ENCODE measurements at regions not wholly inside any gene's neighbourhood (a gene's known extent, or its start where the extent isn't known, plus 50 kb on each side); places are given as distances from the start of the nearest gene placed in this dataset.
"Not testable (repeated sequence)": the region's sequence is repeated elsewhere in the genome, so short reads cannot be mapped to it uniquely, and the experiment has no call there.

GRCh38 chr20:53818457-53819177, 225.0 kb upstream of the ZNF217 start:
- DNase-seq (ENCODE audit: low read depth in 2 of 2), result no peak

DNA sequence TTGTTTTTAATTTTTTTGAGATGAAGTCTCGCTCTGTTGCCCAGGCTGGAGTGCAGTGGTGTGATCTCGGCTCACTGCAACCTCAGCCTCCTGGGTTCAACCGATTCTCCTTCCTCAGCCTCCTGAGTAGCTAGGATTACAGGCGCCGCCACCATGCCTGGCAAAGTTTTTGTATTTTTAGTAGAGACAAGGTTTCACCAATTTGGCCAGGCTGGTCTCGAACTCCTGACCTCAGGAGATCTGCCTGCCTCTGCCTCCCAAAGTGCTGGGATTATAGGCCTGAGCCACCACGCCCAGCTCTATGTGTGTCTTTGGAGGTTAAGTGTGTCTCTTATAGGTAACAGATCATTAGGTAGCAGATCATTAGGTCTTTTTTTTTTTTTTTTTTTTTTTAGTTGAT, 223.9 kb upstream of the ZNF217 start:
- not testable (repeated sequence) for DNase-seq (ENCODE audit: low read depth in 2 of 2)

GRCh38 chr20:53816872-53817398, 223.3 kb upstream of the ZNF217 start:
- no peak for DNase-seq (ENCODE audit: low read depth in 2 of 2)

DNA sequence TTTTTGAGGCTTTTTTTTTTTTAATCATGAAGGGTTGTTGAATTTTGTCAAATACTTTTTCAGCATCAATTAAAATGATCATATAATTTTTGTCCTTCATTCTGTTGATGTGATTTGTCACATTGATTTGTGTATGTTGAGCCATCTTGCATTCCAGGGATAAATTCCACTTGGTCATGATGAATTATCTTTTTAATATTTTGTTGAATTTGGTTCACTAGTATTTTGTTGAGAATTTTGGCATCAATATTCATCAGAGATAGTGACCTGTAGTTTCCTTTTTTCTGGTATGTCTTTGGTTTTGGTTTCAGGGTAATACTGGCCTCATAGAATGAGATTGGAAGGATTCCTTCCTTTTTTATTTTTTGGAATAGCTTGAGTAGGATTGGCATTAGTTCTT, 221.9 kb upstream of the ZNF217 start:
- no peak for DNase-seq (ENCODE audit: low read depth in 2 of 2)

GRCh38 chr20:53814060-53814459, 220.4 kb upstream of the ZNF217 start:
- DNase-seq (ENCODE audit: low read depth in 2 of 2), result no peak

GRCh38 chr20:53813636-53814035, 220.0 kb upstream of the ZNF217 start:
- DNase-seq (ENCODE audit: low read depth in 2 of 2), result no peak

DNA sequence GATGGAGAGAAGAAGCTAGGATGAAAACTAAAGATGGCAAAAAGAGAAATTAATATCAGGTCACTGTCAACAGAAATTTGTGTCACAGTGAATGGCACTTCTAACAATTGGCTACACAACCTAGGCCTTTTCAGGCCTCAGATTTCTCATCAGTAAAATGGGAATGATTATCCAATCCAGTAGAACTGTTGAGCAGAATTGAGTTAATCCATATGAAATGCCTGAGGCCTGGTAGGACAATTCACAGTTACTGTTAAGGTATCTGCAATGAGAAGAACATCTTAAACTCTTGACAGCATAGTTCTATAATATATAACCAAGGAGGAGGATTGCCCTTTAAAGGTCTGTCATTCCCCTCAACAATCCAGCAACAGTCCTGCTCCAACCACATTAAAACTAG, 217.9 kb upstream of the ZNF217 start:
- no peak for DNase-seq (ENCODE audit: low read depth in 2 of 2)

GRCh38 chr20:53810661-53811355, 217.2 kb upstream of the ZNF217 start:
- no peak for DNase-seq (ENCODE audit: low read depth in 2 of 2)

DNA sequence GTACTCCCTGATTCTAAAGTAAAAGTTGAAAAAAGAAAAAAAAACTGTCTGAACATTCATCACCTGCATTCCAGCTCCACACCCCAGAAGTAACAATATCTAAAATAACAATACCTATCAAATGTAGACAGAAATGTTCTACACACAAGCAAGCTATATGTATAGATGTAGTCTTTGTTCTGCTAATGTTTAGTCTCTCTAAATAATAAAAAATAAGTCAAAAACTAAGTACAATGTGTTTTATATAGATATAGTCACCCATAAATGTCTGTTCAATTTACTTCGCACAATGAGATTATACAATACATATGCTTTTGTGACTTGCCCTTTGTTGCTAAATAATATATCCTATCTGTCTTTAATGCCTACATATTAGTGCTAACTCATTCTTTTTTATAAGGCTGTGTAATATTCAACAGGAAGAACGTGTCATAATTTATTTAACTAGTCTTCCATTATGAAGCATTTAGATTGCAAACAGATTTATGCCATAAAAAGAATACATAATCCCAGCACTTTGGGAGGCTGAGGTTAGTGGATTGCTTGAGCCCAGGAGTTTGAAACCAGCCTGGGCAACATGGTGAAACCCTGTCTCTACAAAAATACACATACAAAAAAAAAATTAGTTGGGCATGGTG, 216.2 kb upstream of the ZNF217 start:
- no peak for DNase-seq (ENCODE audit: low read depth in 2 of 2)

GRCh38 chr20:53809217-53809616, 215.6 kb upstream of the ZNF217 start:
- DNase-seq (ENCODE audit: low read depth in 2 of 2), result no peak

DNA sequence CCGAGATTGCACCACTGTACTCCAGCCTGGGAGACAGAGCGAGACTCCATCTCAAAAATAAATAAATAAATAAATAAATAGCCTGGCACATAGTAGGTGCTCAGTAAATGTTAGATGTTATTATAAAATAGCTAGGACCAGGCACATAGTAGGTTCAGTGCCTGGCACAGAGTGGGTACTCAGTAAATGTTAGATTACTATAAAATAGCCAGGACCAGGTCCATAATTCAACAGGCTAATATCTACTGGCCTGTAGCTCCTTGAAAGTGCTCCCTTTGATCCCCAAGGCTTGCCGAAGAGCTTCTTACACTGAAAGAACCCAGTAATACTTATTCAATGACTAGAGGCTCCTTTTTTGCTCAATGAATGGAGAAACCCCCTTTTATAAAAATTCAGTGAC, 215.1 kb upstream of the ZNF217 start:
- DNase-seq (ENCODE audit: low read depth in 2 of 2), result no peak

DNA sequence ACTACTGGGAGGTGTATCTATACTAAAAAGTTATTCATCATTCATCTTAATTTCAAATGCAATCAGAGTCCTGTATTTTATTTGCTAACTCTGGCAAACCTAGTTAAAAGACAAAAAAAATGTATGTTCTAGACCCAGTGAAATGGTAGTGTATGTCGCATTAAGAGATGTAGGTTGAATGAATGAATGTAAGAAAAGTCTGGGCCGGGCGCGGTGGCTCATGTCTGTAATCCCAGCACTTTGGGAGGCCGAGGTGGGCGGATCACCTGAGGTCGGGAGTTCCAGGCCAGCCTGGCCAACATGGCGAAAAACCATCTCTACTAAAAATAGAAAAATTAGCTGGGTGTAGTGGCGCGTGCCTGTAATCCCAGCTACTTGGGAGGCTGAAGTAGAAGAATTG, 214.7 kb upstream of the ZNF217 start:
- DNase-seq (ENCODE audit: low read depth in 2 of 2), result not testable (repeated sequence)

DNA sequence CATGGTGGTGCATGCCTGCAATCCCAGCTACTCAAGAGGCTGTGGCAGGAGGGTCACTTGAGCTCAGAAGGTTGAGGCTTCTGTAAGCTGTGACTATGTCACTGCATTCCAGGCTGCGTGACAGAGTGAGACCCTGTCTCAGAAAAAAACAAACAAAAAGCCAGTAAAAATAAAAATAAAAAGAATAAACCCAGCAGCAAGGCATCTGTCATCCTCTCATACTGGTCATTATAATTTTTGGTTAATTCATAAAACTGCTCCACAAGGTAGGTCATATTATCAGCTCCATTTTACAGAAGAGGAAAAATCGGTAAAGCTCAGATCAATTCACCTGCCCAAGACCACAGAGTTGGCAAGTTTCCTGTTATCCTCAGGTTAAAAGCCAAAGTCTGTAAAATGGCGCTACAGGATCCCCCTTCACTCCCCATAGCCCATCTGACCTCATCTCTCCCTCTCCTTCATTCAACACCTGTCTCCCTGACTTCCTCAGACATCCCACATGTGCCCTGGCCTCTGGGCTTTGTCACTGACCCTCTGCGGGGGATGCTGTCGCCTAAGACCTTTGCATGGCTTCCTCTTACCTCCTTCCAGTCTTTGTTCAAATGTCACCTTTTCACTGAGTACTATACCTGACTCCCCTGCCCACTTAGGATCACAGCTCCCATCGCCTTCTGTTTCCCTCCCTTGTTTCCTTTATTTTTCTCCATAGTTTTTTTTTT, 213.2 kb upstream of the ZNF217 start:
- no peak for DNase-seq (ENCODE audit: low read depth in 2 of 2)

DNA sequence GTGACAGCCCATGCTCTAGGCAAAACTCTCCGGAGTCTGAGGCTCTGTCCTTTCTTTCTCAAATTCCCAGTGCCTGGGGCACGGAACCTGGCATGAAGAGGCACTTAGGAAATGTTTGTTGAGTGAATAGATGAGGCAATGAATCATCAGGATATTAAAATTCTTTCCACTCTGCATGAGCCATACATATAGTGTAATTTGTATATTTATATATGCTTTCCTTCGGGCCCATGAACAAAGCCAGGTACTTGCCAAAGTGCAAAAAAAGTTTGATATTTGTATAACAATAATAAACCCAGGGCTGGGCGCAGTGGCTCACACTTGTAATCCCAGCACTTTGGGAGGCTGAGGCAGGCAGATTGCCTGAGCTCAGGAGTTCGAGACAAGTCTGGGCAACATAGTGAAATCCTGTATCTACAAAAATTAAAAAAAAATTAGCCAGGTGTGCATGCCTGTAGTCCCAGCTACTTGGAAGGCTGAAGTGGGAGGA, 212.3 kb upstream of the ZNF217 start:
- DNase-seq (ENCODE audit: low read depth in 2 of 2), result no peak

DNA sequence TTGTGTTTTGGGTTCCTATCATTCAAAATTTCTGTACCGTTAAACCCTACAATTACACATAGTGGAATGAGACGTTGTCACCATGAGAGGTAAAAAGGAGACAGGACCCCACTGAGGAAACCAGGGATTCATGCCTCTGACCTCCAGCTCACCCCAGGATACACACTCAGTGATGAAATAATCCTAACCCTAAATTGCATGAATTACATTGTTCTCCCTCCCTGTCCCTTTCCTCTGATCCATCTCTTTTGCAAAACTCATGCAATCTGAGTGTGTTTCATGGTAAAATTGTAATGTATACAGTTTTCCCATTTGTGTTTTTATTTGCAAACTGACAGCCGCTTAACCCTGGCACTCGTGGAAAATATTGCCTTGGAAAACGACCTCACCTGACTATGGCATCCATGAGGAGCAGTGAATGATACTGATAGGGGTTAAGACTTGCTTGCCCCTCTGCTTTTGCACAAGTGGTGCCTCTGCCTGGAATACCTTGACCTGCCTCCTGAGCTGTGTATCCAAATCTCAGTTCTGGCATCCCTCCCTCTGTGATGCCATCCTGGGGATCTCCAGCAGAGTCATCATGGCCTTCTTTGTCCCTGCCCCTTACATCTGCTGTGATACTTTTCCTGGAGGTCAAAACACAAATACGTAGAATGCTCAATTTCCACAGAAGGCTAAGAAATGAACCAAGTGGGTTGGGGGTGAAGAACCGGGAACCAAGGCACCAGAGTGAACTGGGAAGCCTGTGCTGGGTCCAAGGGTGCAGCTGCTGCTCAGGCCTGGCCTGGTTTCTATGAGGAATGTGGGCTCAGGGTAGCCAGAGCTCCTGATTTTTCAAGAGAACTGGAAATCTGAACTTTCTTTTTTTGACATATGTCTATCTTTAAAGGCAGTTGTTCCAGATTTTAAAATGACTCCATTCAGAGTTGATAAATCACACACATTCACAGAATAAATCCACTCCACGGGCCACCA, 211.6 kb upstream of the ZNF217 start:
- DNase-seq (ENCODE audit: low read depth in 2 of 2), result no peak

- not testable (repeated sequence) for DNase-seq (ENCODE audit: low read depth in 2 of 2)
Observed at GRCh38 chr20:53804308-53804707, 210.7 kb upstream of the ZNF217 start.

DNA sequence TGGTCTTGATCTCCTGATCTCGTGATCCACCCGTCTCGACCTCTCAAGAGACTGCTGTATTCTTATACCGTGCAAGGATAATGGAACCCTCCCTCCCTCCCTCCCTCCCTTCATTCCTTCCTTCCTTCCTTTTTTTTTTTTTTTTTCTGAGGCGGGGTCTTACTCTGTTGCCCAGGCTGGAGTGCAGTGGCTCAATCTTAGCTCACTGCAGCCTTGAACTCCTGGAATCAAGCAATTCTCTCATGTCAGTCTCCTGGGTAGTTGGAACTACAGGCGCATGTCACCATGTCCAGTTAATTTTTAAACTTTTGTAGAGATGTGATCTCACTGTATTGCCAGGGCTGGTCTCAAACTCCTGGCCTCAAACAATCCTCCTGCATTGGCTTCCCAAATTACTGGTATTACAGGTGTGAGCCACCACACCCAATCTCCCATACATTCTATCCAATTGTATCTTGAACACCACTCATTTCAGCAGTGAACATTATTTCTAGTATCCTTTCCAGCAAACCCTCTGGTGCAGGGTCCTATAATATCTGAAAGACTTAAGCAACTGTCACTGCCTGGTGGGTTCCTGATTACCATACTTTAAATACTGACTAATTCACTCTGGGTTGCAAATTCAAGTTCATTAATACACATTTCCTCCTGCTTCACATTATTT, 210.0 kb upstream of the ZNF217 start:
- no peak for DNase-seq (ENCODE audit: low read depth in 2 of 2)

DNA sequence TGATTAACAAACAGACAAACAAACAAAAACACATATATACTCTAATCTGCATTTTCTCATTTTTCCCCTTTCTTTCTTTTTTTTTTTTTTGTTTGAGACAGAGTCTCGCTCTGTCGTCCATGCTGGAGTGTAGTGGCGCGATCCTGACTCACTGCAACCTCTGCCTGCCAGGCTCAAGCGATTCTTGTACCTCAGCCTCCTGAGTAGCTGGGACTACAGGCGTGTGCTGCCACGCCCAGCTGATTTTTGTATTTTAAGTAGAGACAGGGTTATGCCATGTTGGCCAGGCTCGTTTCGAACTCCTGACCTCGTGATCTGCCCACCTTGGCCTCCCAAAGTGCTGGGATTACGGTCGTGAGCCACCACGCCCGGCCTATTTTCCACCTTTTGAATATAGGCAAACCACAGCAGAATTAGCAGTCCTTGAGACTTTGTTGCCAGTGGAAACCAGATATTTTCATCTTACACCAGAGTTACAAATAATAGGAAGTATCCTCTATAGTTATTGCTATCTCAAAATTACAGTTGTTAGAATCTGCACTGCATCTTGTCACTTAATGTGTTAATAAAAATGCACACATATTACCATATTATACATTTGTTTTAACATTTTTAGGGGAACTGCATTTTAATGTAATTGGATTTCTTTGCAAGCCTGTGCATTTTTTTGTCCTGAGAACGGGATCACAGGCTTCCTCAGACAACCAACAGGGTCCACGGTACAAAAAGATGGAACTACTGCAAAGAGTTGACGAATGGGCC, 208.2 kb upstream of the ZNF217 start:
- DNase-seq (ENCODE audit: low read depth in 2 of 2), result no peak

GRCh38 chr20:53800883-53801604, 207.4 kb upstream of the ZNF217 start:
- DNase-seq (ENCODE audit: low read depth in 2 of 2), result no peak
